GM12891 (cell line): ENCODE measurements at regions not wholly inside any gene's neighbourhood (a gene's known extent, or its start where the extent isn't known, plus 50 kb on each side); places are given as distances from the start of the nearest gene placed in this dataset.

Source experiments
- POLR2A ChIP-seq: IDR thresholded peaks from 2 replicates; pipeline ENCODE4 v1.6.1; 2011; ENCODE audit warnings: low read depth, low read length, control low read depth
- POLR2AphosphoS5 ChIP-seq: IDR thresholded peaks from 2 replicates; pipeline ENCODE4 v1.6.1; 2011; ENCODE audit warnings: low read depth, low read length, control low read depth
- TAF1 ChIP-seq: IDR thresholded peaks from 2 replicates; pipeline ENCODE4 v1.6.1; 2011; ENCODE audit warnings: low read depth, low read length, control low read depth

GRCh38 chr11:119551420-119552105, 128.6 kb upstream of the THY1 start:
- no peak for TF ChIP-seq POLR2A
- TF ChIP-seq POLR2AphosphoS5 = no peak
- no peak for TF ChIP-seq TAF1
